K562 (cell line): ENCODE measurements at regions not wholly inside any gene's neighbourhood (a gene's known extent, or its start where the extent isn't known, plus 50 kb on each side); places are given as distances from the start of the nearest gene placed in this dataset.

Experiments
- CTCF ChIP-seq, 3 experiments: IDR thresholded peaks in 2 of 3; conservative IDR thresholded peaks in 1 of 3; 2 replicates each; pipeline ENCODE4 v1.5.1; 2011 to 2012; ENCODE audit warnings: low read length in 3 of 3, mild to moderate bottlenecking in 3 of 3, control low read depth in 2 of 3, improper control_type of control experiment in 1 of 3, inconsistent platforms in 1 of 3, low read depth in 1 of 3, mixed read lengths in 1 of 3, moderate library complexity in 1 of 3; ENCODE audit not compliant: insufficient read depth in 2 of 3
- FOXM1 ChIP-seq, 2 experiments: fragments of 450-650 bp in 1 of 2; sonication (generic) in 1 of 2; formaldehyde crosslinking in 1 of 2; IDR thresholded peaks; 2 replicates each; pipeline versions ENCODE4 v1.6.1 to v1.9.0; 2017 to 2022; ENCODE audit warnings: low read depth in 2 of 2, mild to moderate bottlenecking in 2 of 2, missing genetic modification reagents in 1 of 2, moderate library complexity in 1 of 2
- MYC ChIP-seq, 2 experiments: fragments of 250-450 bp in 1 of 2; sonication (Bioruptor Pico) in 1 of 2; IDR thresholded peaks; 2 replicates each; pipeline versions ENCODE4 v1.5.1 to v1.6.1; 2012 to 2021; ENCODE audit warnings: low read depth in 2 of 2, borderline replicate concordance in 1 of 2, improper control_type of control experiment in 1 of 2, low read length in 1 of 2, mild to moderate bottlenecking in 1 of 2, moderate library complexity in 1 of 2
- SNAPC5 ChIP-seq: fragments of 250-450 bp; sonication (Bioruptor Pico); IDR thresholded peaks from 2 replicates; pipeline ENCODE4 v1.8.0; 2021; ENCODE audit warnings: moderate library complexity, mild to moderate bottlenecking, inconsistent platforms
- ZBTB1 ChIP-seq: sonication (generic); formaldehyde crosslinking; IDR thresholded peaks from 2 replicates; pipeline ENCODE4 v1.8.1; 2023; ENCODE audit warnings: missing genetic modification reagents, low read depth, mild to moderate bottlenecking, borderline replicate concordance
- ZNF23 ChIP-seq: fragments of 250-450 bp; sonication (Bioruptor Pico); IDR thresholded peaks from 2 replicates; pipeline ENCODE4 v1.4.0; 2020; ENCODE audit warnings: mild to moderate bottlenecking

- TF ChIP-seq SNAPC5 (CRISPR knock-in tag): no peak
- TF ChIP-seq ZBTB1 (CRISPR knock-in tag): no peak
- no peak for TF ChIP-seq CTCF (IDR thresholded peaks at IDR 0.05 in 2 of 3, conservative IDR thresholded peaks at IDR 0.05 in 1 of 3; ENCODE audit: insufficient read depth in 2 of 3, low read depth in 1 of 3, low read length in 3 of 3)
- TF ChIP-seq ZNF23 (CRISPR knock-in tag): no peak
- no peak for TF ChIP-seq FOXM1 (IDR thresholded peaks at IDR 0.05; ENCODE audit: low read depth)
- no peak for TF ChIP-seq FOXM1 (CRISPR knock-in tag; IDR thresholded peaks at IDR 0.05; ENCODE audit: low read depth)
- TF ChIP-seq MYC (IDR thresholded peaks at IDR 0.05; ENCODE audit: low read depth, low read length): no peak
- no peak for TF ChIP-seq MYC (CRISPR knock-in tag; IDR thresholded peaks at IDR 0.05; ENCODE audit: borderline replicate concordance, low read depth)
Measured at GRCh38 chr2:123737371-123737770, 287.7 kb upstream of the CNTNAP5 start.
